A673 (cell line): ENCODE measurements at regions not wholly inside any gene's neighbourhood (a gene's known extent, or its start where the extent isn't known, plus 50 kb on each side); places are given as distances from the start of the nearest gene placed in this dataset.

ENCODE experiments used
- EZH2 ChIP-seq: fragments of 200-600 bp; sonication (generic); IDR thresholded peaks from 2 replicates; pipeline ENCODE4 v1.6.1; 2017; ENCODE audit warnings: borderline replicate concordance, low read depth, mild to moderate bottlenecking, mixed read lengths, antibody characterized with exemption, low read length; ENCODE audit not compliant: poor library complexity, severe bottlenecking
- TF ChIP-seq, protein P1 (sequence below): fragments of 300-800, 200-600 bp; sonication (generic); conservative IDR thresholded peaks from 2 replicates; pipeline ENCODE4 v1.5.1; 2017; ENCODE audit warnings: low read depth, mild to moderate bottlenecking, antibody characterized with exemption, low read length, moderate library complexity, mixed read lengths

DNA sequence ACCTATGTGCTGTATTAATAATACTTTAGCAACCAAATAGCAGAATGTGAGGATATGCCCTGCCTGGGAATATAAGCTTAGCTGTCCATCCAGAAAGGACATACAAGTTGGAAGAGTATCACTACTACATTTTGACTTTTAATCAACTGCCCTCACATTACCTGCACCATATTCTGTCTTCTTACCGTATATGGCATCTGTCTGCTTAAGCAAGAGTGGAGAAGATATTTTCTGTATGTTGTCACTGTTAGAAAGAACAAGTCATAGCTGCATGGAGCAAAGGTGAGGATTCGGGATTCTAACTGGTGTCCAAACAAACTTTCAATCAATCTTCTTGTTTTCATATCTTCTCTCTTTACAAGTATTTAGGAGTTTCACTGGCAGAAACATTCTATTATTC, 929.5 kb upstream of the ROBO1 start:
- TF ChIP-seq, protein P1, sequence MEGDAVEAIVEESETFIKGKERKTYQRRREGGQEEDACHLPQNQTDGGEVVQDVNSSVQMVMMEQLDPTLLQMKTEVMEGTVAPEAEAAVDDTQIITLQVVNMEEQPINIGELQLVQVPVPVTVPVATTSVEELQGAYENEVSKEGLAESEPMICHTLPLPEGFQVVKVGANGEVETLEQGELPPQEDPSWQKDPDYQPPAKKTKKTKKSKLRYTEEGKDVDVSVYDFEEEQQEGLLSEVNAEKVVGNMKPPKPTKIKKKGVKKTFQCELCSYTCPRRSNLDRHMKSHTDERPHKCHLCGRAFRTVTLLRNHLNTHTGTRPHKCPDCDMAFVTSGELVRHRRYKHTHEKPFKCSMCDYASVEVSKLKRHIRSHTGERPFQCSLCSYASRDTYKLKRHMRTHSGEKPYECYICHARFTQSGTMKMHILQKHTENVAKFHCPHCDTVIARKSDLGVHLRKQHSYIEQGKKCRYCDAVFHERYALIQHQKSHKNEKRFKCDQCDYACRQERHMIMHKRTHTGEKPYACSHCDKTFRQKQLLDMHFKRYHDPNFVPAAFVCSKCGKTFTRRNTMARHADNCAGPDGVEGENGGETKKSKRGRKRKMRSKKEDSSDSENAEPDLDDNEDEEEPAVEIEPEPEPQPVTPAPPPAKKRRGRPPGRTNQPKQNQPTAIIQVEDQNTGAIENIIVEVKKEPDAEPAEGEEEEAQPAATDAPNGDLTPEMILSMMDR = no peak
- TF ChIP-seq EZH2 = no peak
